ENCODE measurements at regions not wholly inside any gene's neighbourhood (a gene's known extent, or its start where the extent isn't known, plus 50 kb on each side); places are given as distances from the start of the nearest gene placed in this dataset.

- Histone ChIP-seq H3K9me3 (ENCODE audit: control insufficient read depth, insufficient read depth, low read length) (no peaks in the 10 kb centered on the region), H3K9ac (ENCODE audit: low read depth, low read length) (no peak overlapping the region), H3K4me1 (ENCODE audit: insufficient read depth, low read length) (no peaks in the 10 kb centered on the region), H3K36me3 (ENCODE audit: insufficient read depth, low read length) (no peaks in the 10 kb centered on the region)
These were observed 108.0 kb upstream of the PDE5A start for GRCh38 chr4:119736559-119736958.

GRCh38 chr4:119735165-119735651 lies 106.6 kb upstream of the PDE5A start:
- H3K4me1 ChIP-seq (ENCODE audit: insufficient read depth, low read length): no peaks in the 10 kb centered on the region
- H3K9ac ChIP-seq (ENCODE audit: low read depth, low read length): no peak overlapping the region
- H3K36me3 ChIP-seq (ENCODE audit: insufficient read depth, low read length): no peaks in the 10 kb centered on the region
- no peaks in the 10 kb centered on the region for H3K9me3 ChIP-seq (ENCODE audit: control insufficient read depth, insufficient read depth, low read length)

DNA sequence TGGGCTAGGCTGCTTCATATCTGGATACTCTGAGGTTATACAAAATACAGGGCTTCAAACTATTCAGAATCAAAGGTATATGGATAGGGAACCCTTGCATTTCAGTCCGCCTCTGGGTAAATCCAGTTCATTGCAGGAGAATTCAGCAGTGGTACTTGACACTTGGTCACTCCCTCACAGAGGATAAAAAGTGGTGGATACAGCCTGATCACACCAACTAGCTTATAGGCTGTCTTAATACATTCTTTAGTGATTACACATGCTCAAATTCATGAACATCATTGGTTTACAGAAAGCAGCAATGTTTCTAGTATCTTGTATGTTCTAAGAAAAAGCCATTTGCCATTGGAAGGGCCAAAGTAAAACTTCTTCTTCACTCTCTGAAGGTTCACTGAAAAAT lies 104.8 kb upstream of the PDE5A start:
- no peaks in the 10 kb centered on the region for H3K36me3 ChIP-seq (ENCODE audit: insufficient read depth, low read length)
- H3K9ac ChIP-seq (ENCODE audit: low read depth, low read length): no peak overlapping the region
- no peaks in the 10 kb centered on the region for H3K4me1 ChIP-seq (ENCODE audit: insufficient read depth, low read length)
- no peaks in the 10 kb centered on the region for H3K9me3 ChIP-seq (ENCODE audit: control insufficient read depth, insufficient read depth, low read length)

GRCh38 chr4:119731778-119732177 lies 103.2 kb upstream of the PDE5A start:
- Histone ChIP-seq H3K9ac (ENCODE audit: low read depth, low read length) (no peak overlapping the region), H3K36me3 (ENCODE audit: insufficient read depth, low read length) (no peaks in the 10 kb centered on the region), H3K4me1 (ENCODE audit: insufficient read depth, low read length) (no peaks in the 10 kb centered on the region)

DNA sequence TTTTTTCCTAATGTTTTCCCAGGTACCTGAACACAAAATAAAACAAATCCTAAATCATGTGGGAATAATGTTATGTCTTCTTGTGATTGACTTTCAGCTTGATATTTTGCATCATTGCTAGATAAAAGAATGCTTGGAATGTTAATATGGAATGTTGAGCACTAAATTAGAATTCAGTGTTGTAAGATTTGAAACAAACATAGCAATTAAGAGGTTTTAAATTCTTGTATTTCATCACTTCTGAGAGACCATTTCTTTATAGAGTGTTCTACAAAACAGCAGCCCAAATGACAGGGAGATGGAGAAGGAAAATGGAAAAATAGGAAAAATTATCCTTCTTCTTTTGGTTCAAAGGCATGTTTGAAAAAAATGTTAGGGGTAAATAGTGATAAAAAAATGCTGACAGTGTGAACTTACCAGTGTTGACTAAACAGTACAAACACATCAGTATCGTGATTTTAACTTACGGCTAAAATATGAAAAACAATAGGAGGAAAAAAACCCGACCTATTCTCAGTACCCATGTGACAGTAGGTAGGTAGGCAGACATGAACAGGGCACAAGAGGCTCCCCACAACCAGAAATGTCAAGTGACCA lies 102.6 kb upstream of the PDE5A start:
- H3K9me3 ChIP-seq (ENCODE audit: control insufficient read depth, insufficient read depth, low read length): no peaks in the 10 kb centered on the region
- no peak overlapping the region for H3K9ac ChIP-seq (ENCODE audit: low read depth, low read length)
- H3K36me3 ChIP-seq (ENCODE audit: insufficient read depth, low read length): no peaks in the 10 kb centered on the region
- peaks cover 3% of the 10 kb centered on the region; the same call in 1 of the 2 replicates for H3K4me1 ChIP-seq (ENCODE audit: insufficient read depth, low read length)

More at GRCh38 chr4:119731778-119732177, 103.2 kb upstream of the PDE5A start:
- no peaks in the 10 kb centered on the region for H3K9me3 ChIP-seq (ENCODE audit: control insufficient read depth, insufficient read depth, low read length)

DNA sequence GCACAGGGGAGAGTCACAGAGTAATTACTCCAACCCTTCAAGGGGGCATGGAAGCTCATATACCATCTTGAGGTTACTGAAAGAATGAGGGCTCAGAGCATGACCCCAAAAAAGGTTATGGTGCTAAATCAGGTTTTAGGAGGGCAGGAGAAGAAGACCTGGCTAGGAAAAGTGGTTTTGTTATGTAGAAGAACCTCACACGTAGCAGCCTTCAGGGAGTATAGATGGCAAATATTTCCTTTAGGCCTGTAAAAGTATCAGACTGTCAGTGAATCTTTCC lies 102.0 kb upstream of the PDE5A start:
- Histone ChIP-seq H3K36me3 (ENCODE audit: insufficient read depth, low read length) (no peaks in the 10 kb centered on the region), H3K4me1 (ENCODE audit: insufficient read depth, low read length) (peaks cover 7% of the 10 kb centered on the region; the same call in 1 of the 2 replicates), H3K9ac (ENCODE audit: low read depth, low read length) (no peak overlapping the region), H3K9me3 (ENCODE audit: control insufficient read depth, insufficient read depth, low read length) (no peaks in the 10 kb centered on the region)

GRCh38 chr4:119729835-119730670 lies 101.4 kb upstream of the PDE5A start:
- Histone ChIP-seq H3K9me3 (ENCODE audit: control insufficient read depth, insufficient read depth, low read length) (no peaks in the 10 kb centered on the region), H3K36me3 (ENCODE audit: insufficient read depth, low read length) (no peaks in the 10 kb centered on the region), H3K9ac (ENCODE audit: low read depth, low read length) (no peak overlapping the region), H3K4me1 (ENCODE audit: insufficient read depth, low read length) (peaks cover 7% of the 10 kb centered on the region; the same call in 1 of the 2 replicates)

DNA sequence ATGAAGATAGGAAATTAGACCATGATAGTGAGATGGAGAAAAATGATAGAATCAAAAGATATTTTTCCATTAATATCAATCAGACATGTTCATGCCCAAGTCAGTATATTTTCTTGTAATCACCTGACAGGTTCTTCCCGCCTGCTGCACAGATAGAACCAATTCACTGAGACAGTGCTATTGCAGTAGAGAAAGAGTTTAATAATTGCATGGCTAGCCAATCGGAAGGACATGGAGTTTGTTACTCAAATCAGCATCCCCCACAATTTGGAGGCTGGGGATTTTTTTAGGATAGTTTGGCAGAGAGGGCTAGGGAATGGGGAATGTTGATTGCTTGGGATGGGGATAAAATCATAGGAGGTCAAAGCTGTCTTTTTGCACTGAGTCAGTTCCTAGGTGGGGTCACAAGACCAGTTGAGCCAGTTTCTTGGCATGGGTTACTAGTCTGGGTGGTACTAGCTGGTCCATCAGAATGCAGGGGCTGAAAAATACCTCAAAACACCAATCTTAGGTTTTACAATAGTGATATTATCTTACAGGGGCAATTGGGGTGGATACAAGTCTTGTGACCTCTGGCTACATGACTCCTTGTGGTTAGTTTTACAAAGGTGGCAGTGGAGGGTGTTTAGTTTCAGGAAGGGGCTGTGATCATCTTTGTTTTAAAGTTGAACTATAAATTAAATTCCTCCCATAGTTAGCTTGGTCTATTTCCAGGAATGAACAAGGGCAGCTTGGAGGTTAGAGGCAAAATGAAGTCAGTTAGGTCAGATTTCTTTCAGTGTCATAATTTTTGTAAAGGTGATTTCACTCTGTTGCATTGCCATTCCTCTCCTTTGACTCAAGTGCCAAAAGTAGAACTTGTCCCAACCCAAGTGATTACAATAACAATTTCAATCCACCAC lies 100.3 kb upstream of the PDE5A start:
- no peaks in the 10 kb centered on the region for H3K9me3 ChIP-seq (ENCODE audit: control insufficient read depth, insufficient read depth, low read length)
- no peaks in the 10 kb centered on the region for H3K36me3 ChIP-seq (ENCODE audit: insufficient read depth, low read length)
- no peak overlapping the region for H3K9ac ChIP-seq (ENCODE audit: low read depth, low read length)
- H3K4me1 ChIP-seq (ENCODE audit: insufficient read depth, low read length): peaks cover 7% of the 10 kb centered on the region; the same call in 1 of the 2 replicates

GRCh38 chr4:119728185-119728584 lies 99.6 kb upstream of the PDE5A start:
- Histone ChIP-seq H3K4me1 (ENCODE audit: insufficient read depth, low read length) (peaks cover 7% of the 10 kb centered on the region; the same call in 1 of the 2 replicates), H3K36me3 (ENCODE audit: insufficient read depth, low read length) (no peaks in the 10 kb centered on the region), H3K9me3 (ENCODE audit: control insufficient read depth, insufficient read depth, low read length) (no peaks in the 10 kb centered on the region), H3K9ac (ENCODE audit: low read depth, low read length) (no peak overlapping the region)

- H3K36me3 ChIP-seq (ENCODE audit: insufficient read depth, low read length): no peaks in the 10 kb centered on the region
- H3K9me3 ChIP-seq (ENCODE audit: control insufficient read depth, insufficient read depth, low read length): no peaks in the 10 kb centered on the region
- H3K9ac ChIP-seq (ENCODE audit: low read depth, low read length): no peak overlapping the region
- H3K4me1 ChIP-seq (ENCODE audit: insufficient read depth, low read length): peaks cover 7% of the 10 kb centered on the region; the same call in 1 of the 2 replicates
These were observed 97.9 kb upstream of the PDE5A start for GRCh38 chr4:119726505-119726904.

DNA sequence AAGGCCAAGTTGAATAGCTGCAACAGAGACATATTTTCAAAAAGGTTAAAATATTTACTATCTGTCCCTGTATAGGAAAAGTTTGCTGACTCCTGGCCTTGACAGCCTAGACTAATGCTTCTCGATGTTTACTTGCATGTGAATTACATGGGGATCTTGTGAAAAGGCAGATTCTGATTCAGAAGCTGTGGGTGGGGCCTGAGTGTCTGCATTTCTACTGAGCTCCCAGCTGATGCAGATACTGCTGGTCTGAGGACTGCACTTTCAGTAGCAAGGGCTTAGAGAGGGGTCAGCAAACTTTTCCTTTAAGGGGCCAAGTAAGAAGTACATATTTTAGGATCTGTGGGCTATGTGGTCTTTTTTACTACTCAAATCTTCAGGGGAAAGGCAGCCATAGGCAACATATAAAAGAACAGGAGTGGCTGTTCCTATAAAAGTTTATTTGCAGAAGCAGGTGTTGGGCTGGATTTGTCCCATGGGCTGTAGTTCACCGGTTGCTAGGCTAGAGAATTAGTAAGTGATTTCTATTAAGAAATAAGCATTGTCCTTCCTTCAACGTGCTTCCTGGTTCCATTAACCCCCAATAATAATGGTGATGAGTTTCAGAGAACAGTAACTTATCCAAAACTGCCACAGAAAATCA lies 97.2 kb upstream of the PDE5A start:
- Histone ChIP-seq H3K4me1 (ENCODE audit: insufficient read depth, low read length) (peaks cover 7% of the 10 kb centered on the region; the same call in 1 of the 2 replicates), H3K36me3 (ENCODE audit: insufficient read depth, low read length) (no peaks in the 10 kb centered on the region), H3K9me3 (ENCODE audit: control insufficient read depth, insufficient read depth, low read length) (no peaks in the 10 kb centered on the region), H3K9ac (ENCODE audit: low read depth, low read length) (no peak overlapping the region)

DNA sequence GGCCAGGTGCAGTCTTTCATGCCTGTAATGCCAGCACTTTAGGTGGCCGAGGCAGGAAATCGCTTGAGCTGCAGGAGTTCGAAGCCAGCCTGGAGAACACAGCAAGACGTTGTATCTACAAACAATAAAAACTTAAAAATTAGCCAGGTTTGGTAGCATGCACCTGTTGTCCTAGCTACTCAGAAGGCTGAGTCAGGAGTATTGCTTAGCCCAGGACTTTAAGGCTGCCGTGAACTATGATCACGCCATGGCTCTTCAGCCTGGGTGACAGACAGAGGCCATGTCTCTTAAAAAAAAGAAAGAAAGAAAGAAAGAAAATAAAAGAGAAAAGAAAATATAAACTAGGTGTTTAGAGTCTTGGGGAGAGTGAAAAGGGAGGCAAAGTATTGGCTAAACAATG lies 96.4 kb upstream of the PDE5A start:
- no peaks in the 10 kb centered on the region for H3K9me3 ChIP-seq (ENCODE audit: control insufficient read depth, insufficient read depth, low read length)
- H3K9ac ChIP-seq (ENCODE audit: low read depth, low read length): no peak overlapping the region
- no peaks in the 10 kb centered on the region for H3K36me3 ChIP-seq (ENCODE audit: insufficient read depth, low read length)
- H3K4me1 ChIP-seq (ENCODE audit: insufficient read depth, low read length): peaks cover 7% of the 10 kb centered on the region; the same call in 1 of the 2 replicates

DNA sequence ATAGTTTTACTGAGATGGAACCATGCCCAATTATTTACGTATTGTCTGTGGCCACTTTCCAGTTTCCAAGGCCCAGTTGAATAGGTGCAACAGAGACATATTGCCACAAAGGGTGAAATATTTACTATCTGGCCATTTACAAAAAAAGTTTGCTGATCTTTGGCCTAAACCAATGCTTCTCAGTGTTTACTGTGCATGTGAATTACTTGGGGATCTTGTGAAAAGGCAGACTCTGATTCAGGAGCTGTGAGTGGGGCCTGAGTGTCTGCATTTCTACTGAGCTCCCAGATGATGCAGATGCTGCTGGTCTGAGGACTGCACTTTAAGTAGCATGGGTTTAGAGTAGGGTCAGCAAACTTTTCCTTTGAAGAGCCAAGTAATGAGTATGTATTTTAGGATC lies 94.1 kb upstream of the PDE5A start:
- H3K9ac ChIP-seq (ENCODE audit: low read depth, low read length): no peak overlapping the region
- no peaks in the 10 kb centered on the region for H3K36me3 ChIP-seq (ENCODE audit: insufficient read depth, low read length)
- no peaks in the 10 kb centered on the region for H3K9me3 ChIP-seq (ENCODE audit: control insufficient read depth, insufficient read depth, low read length)
- H3K4me1 ChIP-seq (ENCODE audit: insufficient read depth, low read length): peaks cover 7% of the 10 kb centered on the region; the same call in 1 of the 2 replicates

GRCh38 chr4:119721878-119722277 lies 93.3 kb upstream of the PDE5A start:
- H3K9ac ChIP-seq (ENCODE audit: low read depth, low read length): no peak overlapping the region
- H3K4me1 ChIP-seq (ENCODE audit: insufficient read depth, low read length): peaks cover 7% of the 10 kb centered on the region; the same call in 1 of the 2 replicates
- H3K36me3 ChIP-seq (ENCODE audit: insufficient read depth, low read length): no peaks in the 10 kb centered on the region

More at GRCh38 chr4:119721878-119722277, 93.3 kb upstream of the PDE5A start:
- no peaks in the 10 kb centered on the region for H3K9me3 ChIP-seq (ENCODE audit: control insufficient read depth, insufficient read depth, low read length)
